ENCODE measurements at regions not wholly inside any gene's neighbourhood (a gene's known extent, or its start where the extent isn't known, plus 50 kb on each side); places are given as distances from the start of the nearest gene placed in this dataset.

DNA sequence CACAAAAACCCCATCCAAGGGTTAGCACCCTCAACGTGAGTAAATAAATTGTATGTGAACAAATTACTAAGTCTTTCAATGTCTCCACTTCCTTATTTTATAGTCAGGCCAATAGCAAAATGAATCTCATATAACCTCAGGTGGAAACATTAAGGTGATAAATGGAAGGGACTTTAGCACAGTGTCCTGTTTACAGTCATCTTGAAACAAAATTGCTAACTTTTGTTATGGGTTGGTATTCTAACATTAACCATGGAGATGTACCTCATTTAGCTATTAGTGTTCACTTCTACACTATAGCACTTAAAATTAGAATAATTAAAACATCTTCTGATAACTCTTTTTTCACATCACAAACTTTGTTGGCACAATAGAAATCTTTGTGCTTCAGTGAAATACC lies 255.8 kb upstream of the CNTNAP2 start (continued):
- TF ChIP-seq, protein P1, sequence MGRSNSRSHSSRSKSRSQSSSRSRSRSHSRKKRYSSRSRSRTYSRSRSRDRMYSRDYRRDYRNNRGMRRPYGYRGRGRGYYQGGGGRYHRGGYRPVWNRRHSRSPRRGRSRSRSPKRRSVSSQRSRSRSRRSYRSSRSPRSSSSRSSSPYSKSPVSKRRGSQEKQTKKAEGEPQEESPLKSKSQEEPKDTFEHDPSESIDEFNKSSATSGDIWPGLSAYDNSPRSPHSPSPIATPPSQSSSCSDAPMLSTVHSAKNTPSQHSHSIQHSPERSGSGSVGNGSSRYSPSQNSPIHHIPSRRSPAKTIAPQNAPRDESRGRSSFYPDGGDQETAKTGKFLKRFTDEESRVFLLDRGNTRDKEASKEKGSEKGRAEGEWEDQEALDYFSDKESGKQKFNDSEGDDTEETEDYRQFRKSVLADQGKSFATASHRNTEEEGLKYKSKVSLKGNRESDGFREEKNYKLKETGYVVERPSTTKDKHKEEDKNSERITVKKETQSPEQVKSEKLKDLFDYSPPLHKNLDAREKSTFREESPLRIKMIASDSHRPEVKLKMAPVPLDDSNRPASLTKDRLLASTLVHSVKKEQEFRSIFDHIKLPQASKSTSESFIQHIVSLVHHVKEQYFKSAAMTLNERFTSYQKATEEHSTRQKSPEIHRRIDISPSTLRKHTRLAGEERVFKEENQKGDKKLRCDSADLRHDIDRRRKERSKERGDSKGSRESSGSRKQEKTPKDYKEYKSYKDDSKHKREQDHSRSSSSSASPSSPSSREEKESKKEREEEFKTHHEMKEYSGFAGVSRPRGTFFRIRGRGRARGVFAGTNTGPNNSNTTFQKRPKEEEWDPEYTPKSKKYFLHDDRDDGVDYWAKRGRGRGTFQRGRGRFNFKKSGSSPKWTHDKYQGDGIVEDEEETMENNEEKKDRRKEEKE (IDR thresholded peaks at IDR 0.05; ENCODE audit: borderline replicate concordance in 1 of 2, control insufficient read depth in 1 of 2, low read depth in 2 of 2, low read length in 1 of 2): no peak
- TF ChIP-seq, protein P2, sequence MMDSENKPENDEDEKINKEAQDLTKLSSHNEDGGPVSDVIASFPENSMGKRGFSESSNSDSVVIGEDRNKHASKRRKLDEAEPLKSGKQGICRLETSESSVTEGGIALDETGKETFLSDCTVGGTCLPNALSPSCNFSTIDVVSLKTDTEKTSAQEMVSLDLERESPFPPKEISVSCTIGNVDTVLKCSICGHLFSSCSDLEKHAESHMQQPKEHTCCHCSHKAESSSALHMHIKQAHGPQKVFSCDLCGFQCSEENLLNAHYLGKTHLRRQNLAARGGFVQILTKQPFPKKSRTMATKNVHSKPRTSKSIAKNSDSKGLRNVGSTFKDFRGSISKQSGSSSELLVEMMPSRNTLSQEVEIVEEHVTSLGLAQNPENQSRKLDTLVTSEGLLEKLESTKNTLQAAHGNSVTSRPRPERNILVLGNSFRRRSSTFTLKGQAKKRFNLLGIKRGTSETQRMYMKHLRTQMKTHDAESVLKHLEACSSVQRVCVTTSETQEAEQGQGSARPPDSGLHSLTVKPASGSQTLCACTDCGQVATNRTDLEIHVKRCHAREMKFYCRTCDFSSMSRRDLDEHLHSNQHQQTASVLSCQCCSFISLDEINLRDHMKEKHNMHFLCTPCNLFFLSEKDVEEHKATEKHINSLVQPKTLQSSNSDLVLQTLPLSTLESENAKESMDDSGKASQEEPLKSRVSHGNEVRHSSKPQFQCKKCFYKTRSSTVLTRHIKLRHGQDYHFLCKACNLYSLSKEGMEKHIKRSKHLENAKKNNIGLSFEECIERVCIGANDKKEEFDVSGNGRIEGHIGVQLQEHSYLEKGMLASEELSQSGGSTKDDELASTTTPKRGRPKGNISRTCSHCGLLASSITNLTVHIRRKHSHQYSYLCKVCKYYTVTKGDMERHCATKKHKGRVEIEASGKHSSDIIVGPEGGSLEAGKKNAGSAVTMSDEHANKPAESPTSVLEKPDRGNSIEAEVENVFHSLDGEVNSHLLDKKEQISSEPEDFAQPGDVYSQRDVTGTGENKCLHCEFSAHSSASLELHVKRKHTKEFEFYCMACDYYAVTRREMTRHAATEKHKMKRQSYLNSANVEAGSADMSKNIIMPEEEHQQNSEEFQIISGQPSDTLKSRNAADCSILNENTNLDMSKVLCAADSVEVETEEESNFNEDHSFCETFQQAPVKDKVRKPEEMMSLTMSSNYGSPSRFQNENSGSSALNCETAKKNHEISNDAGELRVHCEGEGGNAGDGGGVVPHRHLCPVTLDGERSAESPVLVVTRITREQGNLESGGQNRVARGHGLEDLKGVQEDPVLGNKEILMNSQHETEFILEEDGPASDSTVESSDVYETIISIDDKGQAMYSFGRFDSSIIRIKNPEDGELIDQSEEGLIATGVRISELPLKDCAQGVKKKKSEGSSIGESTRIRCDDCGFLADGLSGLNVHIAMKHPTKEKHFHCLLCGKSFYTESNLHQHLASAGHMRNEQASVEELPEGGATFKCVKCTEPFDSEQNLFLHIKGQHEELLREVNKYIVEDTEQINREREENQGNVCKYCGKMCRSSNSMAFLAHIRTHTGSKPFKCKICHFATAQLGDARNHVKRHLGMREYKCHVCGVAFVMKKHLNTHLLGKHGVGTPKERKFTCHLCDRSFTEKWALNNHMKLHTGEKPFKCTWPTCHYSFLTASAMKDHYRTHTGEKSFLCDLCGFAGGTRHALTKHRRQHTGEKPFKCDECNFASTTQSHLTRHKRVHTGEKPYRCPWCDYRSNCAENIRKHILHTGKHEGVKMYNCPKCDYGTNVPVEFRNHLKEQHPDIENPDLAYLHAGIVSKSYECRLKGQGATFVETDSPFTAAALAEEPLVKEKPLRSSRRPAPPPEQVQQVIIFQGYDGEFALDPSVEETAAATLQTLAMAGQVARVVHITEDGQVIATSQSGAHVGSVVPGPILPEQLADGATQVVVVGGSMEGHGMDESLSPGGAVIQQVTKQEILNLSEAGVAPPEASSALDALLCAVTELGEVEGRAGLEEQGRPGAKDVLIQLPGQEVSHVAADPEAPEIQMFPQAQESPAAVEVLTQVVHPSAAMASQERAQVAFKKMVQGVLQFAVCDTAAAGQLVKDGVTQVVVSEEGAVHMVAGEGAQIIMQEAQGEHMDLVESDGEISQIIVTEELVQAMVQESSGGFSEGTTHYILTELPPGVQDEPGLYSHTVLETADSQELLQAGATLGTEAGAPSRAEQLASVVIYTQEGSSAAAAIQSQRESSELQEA (IDR thresholded peaks at IDR 0.05; ENCODE audit: low read depth): no peak
- TF ChIP-seq EWSR1 (IDR thresholded peaks at IDR 0.05; ENCODE audit: borderline replicate concordance, low read depth, partially characterized antibody) (no peak), ZBTB1 (CRISPR knock-in tag; IDR thresholded peaks at IDR 0.05; ENCODE audit: borderline replicate concordance, low read depth) (no peak)
- TF ChIP-seq, protein P3, sequence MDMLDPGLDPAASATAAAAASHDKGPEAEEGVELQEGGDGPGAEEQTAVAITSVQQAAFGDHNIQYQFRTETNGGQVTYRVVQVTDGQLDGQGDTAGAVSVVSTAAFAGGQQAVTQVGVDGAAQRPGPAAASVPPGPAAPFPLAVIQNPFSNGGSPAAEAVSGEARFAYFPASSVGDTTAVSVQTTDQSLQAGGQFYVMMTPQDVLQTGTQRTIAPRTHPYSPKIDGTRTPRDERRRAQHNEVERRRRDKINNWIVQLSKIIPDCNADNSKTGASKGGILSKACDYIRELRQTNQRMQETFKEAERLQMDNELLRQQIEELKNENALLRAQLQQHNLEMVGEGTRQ (CRISPR knock-in tag; IDR thresholded peaks at IDR 0.05): no peak
- TF ChIP-seq, protein P4, sequence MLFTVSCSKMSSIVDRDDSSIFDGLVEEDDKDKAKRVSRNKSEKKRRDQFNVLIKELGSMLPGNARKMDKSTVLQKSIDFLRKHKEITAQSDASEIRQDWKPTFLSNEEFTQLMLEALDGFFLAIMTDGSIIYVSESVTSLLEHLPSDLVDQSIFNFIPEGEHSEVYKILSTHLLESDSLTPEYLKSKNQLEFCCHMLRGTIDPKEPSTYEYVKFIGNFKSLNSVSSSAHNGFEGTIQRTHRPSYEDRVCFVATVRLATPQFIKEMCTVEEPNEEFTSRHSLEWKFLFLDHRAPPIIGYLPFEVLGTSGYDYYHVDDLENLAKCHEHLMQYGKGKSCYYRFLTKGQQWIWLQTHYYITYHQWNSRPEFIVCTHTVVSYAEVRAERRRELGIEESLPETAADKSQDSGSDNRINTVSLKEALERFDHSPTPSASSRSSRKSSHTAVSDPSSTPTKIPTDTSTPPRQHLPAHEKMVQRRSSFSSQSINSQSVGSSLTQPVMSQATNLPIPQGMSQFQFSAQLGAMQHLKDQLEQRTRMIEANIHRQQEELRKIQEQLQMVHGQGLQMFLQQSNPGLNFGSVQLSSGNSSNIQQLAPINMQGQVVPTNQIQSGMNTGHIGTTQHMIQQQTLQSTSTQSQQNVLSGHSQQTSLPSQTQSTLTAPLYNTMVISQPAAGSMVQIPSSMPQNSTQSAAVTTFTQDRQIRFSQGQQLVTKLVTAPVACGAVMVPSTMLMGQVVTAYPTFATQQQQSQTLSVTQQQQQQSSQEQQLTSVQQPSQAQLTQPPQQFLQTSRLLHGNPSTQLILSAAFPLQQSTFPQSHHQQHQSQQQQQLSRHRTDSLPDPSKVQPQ (CRISPR knock-in tag; IDR thresholded peaks at IDR 0.05; ENCODE audit: borderline replicate concordance): no peak

Data from K562 (cell line).